ENCODE measurements at regions not wholly inside any gene's neighbourhood (a gene's known extent, or its start where the extent isn't known, plus 50 kb on each side); places are given as distances from the start of the nearest gene placed in this dataset.

GRCh38 chr6:147624946-147625515 is 116.5 kb downstream of the SAMD5 start:
- Mint-ChIP-seq H3K27ac (no peak overlapping the region), H3K4me3 (no peak overlapping the region), H3K27me3 (ENCODE audit: low read depth) (no peaks in the 10 kb centered on the region), H3K9me3 (peaks cover 5% of the 10 kb centered on the region), H3K4me1 (no peaks in the 10 kb centered on the region), H3K36me3 (no peaks in the 10 kb centered on the region)
- CTCF ChIA-PET: no interaction called here
- TF ChIP-seq ZNF317 (CRISPR knock-in tag; IDR thresholded peaks at IDR 0.05; ENCODE audit: borderline replicate concordance, low read depth): no peak
- no peak for TF ChIP-seq CREM (CRISPR knock-in tag; IDR thresholded peaks at IDR 0.05)
- TF ChIP-seq TEAD4 (CRISPR knock-in tag; IDR thresholded peaks at IDR 0.05): no peak
- TF ChIP-seq ZNF232 (CRISPR knock-in tag; IDR thresholded peaks at IDR 0.05): no peak
- TF ChIP-seq, protein P1, sequence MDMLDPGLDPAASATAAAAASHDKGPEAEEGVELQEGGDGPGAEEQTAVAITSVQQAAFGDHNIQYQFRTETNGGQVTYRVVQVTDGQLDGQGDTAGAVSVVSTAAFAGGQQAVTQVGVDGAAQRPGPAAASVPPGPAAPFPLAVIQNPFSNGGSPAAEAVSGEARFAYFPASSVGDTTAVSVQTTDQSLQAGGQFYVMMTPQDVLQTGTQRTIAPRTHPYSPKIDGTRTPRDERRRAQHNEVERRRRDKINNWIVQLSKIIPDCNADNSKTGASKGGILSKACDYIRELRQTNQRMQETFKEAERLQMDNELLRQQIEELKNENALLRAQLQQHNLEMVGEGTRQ (CRISPR knock-in tag; IDR thresholded peaks at IDR 0.05): no peak
- no peak for TF ChIP-seq MXD4 (CRISPR knock-in tag; IDR thresholded peaks at IDR 0.05; ENCODE audit: borderline replicate concordance)
- no peak for TF ChIP-seq EMX1 (CRISPR knock-in tag; IDR thresholded peaks at IDR 0.05)
- TF ChIP-seq TCF7 (CRISPR knock-in tag; IDR thresholded peaks at IDR 0.05; ENCODE audit: low read depth): no peak
- no peak for TF ChIP-seq GTF2I (CRISPR knock-in tag; conservative IDR thresholded peaks at IDR 0.05)
- TF ChIP-seq, protein P2, sequence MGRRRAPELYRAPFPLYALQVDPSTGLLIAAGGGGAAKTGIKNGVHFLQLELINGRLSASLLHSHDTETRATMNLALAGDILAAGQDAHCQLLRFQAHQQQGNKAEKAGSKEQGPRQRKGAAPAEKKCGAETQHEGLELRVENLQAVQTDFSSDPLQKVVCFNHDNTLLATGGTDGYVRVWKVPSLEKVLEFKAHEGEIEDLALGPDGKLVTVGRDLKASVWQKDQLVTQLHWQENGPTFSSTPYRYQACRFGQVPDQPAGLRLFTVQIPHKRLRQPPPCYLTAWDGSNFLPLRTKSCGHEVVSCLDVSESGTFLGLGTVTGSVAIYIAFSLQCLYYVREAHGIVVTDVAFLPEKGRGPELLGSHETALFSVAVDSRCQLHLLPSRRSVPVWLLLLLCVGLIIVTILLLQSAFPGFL (CRISPR knock-in tag; IDR thresholded peaks at IDR 0.05; ENCODE audit: borderline replicate concordance): no peak
- TF ChIP-seq ELF4 (CRISPR knock-in tag; IDR thresholded peaks at IDR 0.05; ENCODE audit: low read depth): no peak
- no peak for ATAC-seq
- no peak for DNase-seq (ENCODE audit: low spot score)
- POLR2A ChIA-PET: interaction anchor here (0.8 kb wide), 1 partner anchor 21 kb away, joined by 3 read pairs; no protein-coding TSS in a partner anchor

- ATAC-seq: no peak
- H3K27ac Mint-ChIP-seq: no peak overlapping the region
Observed at GRCh38 chr6:147625946-147626345, 117.5 kb downstream of the SAMD5 start.

More at GRCh38 chr6:147625946-147626345, 117.5 kb downstream of the SAMD5 start:
- H3K4me3 Mint-ChIP-seq: no peak overlapping the region
- POLR2A ChIA-PET: interaction anchor here (0.8 kb wide), 1 partner anchor 21 kb away, joined by 3 read pairs; no protein-coding TSS in a partner anchor
- H3K36me3 Mint-ChIP-seq: no peaks in the 10 kb centered on the region
- no peaks in the 10 kb centered on the region for H3K4me1 Mint-ChIP-seq
- DNase-seq (ENCODE audit: low spot score): no peak
- TF ChIP-seq ATF3 (CRISPR knock-in tag; conservative IDR thresholded peaks at IDR 0.05) (no peak), ZNF425 (CRISPR knock-in tag; conservative IDR thresholded peaks at IDR 0.05) (no peak), SMAD3 (CRISPR knock-in tag; IDR thresholded peaks at IDR 0.05; ENCODE audit: borderline replicate concordance) (no peak), ZNF671 (CRISPR knock-in tag; IDR thresholded peaks at IDR 0.05) (no peak), ERG (CRISPR knock-in tag; IDR thresholded peaks at IDR 0.05) (no peak), SOX15 (CRISPR knock-in tag; IDR thresholded peaks at IDR 0.05) (no peak), SP1 (CRISPR knock-in tag; conservative IDR thresholded peaks at IDR 0.05) (no peak), CREM (CRISPR knock-in tag; IDR thresholded peaks at IDR 0.05) (no peak), E2F5 (CRISPR knock-in tag; IDR thresholded peaks at IDR 0.05) (no peak)
- TF ChIP-seq, protein P3, sequence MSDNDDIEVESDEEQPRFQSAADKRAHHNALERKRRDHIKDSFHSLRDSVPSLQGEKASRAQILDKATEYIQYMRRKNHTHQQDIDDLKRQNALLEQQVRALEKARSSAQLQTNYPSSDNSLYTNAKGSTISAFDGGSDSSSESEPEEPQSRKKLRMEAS (CRISPR knock-in tag; IDR thresholded peaks at IDR 0.05): no peak
- H3K27me3 Mint-ChIP-seq (ENCODE audit: low read depth): no peaks in the 10 kb centered on the region
- H3K9me3 Mint-ChIP-seq: peaks cover 10% of the 10 kb centered on the region
- CTCF ChIA-PET: interaction anchor here (1.5 kb wide), 1 partner anchor 119 kb away, joined by 3 read pairs; no protein-coding TSS in a partner anchor
